Effector memory CD8-positive, alpha-beta T cell (primary cell): ENCODE measurements at regions not wholly inside any gene's neighbourhood (a gene's known extent, or its start where the extent isn't known, plus 50 kb on each side); places are given as distances from the start of the nearest gene placed in this dataset.

Experiments
- ATAC-seq: fragments of 150-1000 bp; cut with Tn5 transposase; replicated peaks from 2 replicates; pipeline ENCODE4 v1.10.0; 2021; ENCODE audit warnings: mild to moderate bottlenecking, moderate library complexity
- DNase-seq, 3 experiments: peaks; one replicate each; pipeline ENCODE4 v3.0.0; 2021
- H3K27ac Mint-ChIP-seq, 2 donors: one replicate each; pipeline ENCODE4 v1.8.0; 2022; ENCODE audit warnings: mild to moderate bottlenecking in 2 of 2, mixed read lengths in 2 of 2, moderate library complexity in 2 of 2
- H3K27me3 Mint-ChIP-seq, 2 donors: one replicate each; pipeline ENCODE4 v1.8.0; 2022; ENCODE audit warnings: mixed read lengths in 2 of 2
- H3K36me3 Mint-ChIP-seq: one replicate; pipeline ENCODE4 v1.8.0; 2022; ENCODE audit warnings: mild to moderate bottlenecking, moderate library complexity, mixed read lengths; ENCODE audit not compliant: insufficient read depth
- H3K4me1 Mint-ChIP-seq, 2 donors: one replicate each; pipeline ENCODE4 v1.8.0; 2022; ENCODE audit warnings: low read depth in 2 of 2, mixed read lengths in 2 of 2
- H3K4me3 Mint-ChIP-seq, 2 donors: one replicate each; pipeline ENCODE4 v1.8.0; 2022; ENCODE audit warnings: mild to moderate bottlenecking in 2 of 2, mixed read lengths in 2 of 2, moderate library complexity in 2 of 2
- H3K9me3 Mint-ChIP-seq, 2 donors: one replicate each; pipeline ENCODE4 v1.8.0; 2022; ENCODE audit warnings: mixed read lengths in 2 of 2

- DNase-seq = no peak
- H3K4me3 Mint-ChIP-seq = no peak overlapping the region
- H3K27ac Mint-ChIP-seq = no peak overlapping the region
- peaks cover 0 to 3% of the 10 kb centered on the region in 2 donors for H3K9me3 Mint-ChIP-seq
- H3K36me3 Mint-ChIP-seq = no peaks in the 10 kb centered on the region
- H3K4me1 Mint-ChIP-seq = no peaks in the 10 kb centered on the region
- ATAC-seq = no peak
- no peaks in the 10 kb centered on the region for H3K27me3 Mint-ChIP-seq
Observed at GRCh38 chr4:107261241-107261874, 225.2 kb upstream of the DKK2 start.

- ATAC-seq (no peak), DNase-seq (no peak)
- H3K36me3 Mint-ChIP-seq = no peaks in the 10 kb centered on the region
- no peaks in the 10 kb centered on the region for H3K27me3 Mint-ChIP-seq
- H3K9me3 Mint-ChIP-seq = no peaks in the 10 kb centered on the region
- H3K27ac Mint-ChIP-seq = no peak overlapping the region
- no peak overlapping the region for H3K4me3 Mint-ChIP-seq
- H3K4me1 Mint-ChIP-seq = no peaks in the 10 kb centered on the region
Observed at GRCh38 chr4:107258359-107258758, 222.2 kb upstream of the DKK2 start.

DNA sequence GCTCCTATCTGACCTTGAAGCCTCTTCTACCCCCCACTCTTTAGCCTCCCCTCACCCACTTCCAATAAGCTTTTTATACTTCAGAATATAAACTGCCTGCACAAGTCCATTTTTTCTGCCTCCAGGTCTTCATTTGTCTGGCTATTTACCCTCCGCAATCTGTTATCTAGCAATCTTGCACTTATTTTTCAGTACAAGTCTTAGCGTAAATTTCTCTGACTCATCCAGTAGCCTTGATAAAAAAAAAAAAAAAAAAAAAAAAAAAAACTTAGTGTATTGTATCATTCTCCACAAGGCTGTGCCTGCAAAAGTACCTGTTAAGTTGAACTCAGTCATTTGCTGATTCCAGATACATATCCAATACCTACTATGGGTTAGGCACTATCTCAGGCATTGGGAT lies 219.5 kb upstream of the DKK2 start:
- no peaks in the 10 kb centered on the region for H3K9me3 Mint-ChIP-seq
- DNase-seq (no peak), ATAC-seq (no peak)
- H3K36me3 Mint-ChIP-seq = no peaks in the 10 kb centered on the region
- no peak overlapping the region for H3K4me3 Mint-ChIP-seq
- no peak overlapping the region for H3K27ac Mint-ChIP-seq
- H3K27me3 Mint-ChIP-seq = no peaks in the 10 kb centered on the region
- H3K4me1 Mint-ChIP-seq = no peaks in the 10 kb centered on the region

GRCh38 chr4:107255114-107255513 lies 219.0 kb upstream of the DKK2 start:
- no peak overlapping the region for H3K27ac Mint-ChIP-seq
- no peaks in the 10 kb centered on the region for H3K36me3 Mint-ChIP-seq
- no peak for DNase-seq
- no peaks in the 10 kb centered on the region for H3K9me3 Mint-ChIP-seq
- no peak for ATAC-seq
- H3K27me3 Mint-ChIP-seq = no peaks in the 10 kb centered on the region
- H3K4me3 Mint-ChIP-seq = no peak overlapping the region
- no peaks in the 10 kb centered on the region for H3K4me1 Mint-ChIP-seq

GRCh38 chr4:107253579-107254068 lies 217.5 kb upstream of the DKK2 start:
- Mint-ChIP-seq H3K27ac (no peak overlapping the region), H3K9me3 (peaks cover 4 to 7% of the 10 kb centered on the region in 2 donors), H3K27me3 (no peaks in the 10 kb centered on the region), H3K4me3 (no peak overlapping the region), H3K36me3 (no peaks in the 10 kb centered on the region), H3K4me1 (no peaks in the 10 kb centered on the region)
- DNase-seq (no peak), ATAC-seq (no peak)

GRCh38 chr4:107253090-107253489 lies 217.0 kb upstream of the DKK2 start:
- Mint-ChIP-seq H3K27me3 (no peaks in the 10 kb centered on the region), H3K27ac (no peak overlapping the region), H3K36me3 (no peaks in the 10 kb centered on the region), H3K4me1 (no peaks in the 10 kb centered on the region), H3K9me3 (peaks cover 4 to 8% of the 10 kb centered on the region in 2 donors), H3K4me3 (no peak overlapping the region)
- no peak for ATAC-seq
- DNase-seq = no peak

- Mint-ChIP-seq H3K27ac (no peak overlapping the region), H3K9me3 (peaks cover 4 to 8% of the 10 kb centered on the region in 2 donors), H3K4me1 (no peaks in the 10 kb centered on the region), H3K27me3 (no peaks in the 10 kb centered on the region), H3K36me3 (no peaks in the 10 kb centered on the region), H3K4me3 (no peak overlapping the region)
- DNase-seq (no peak), ATAC-seq (no peak)
Observed at GRCh38 chr4:107252571-107252970, 216.5 kb upstream of the DKK2 start.

- Mint-ChIP-seq H3K4me1 (no peaks in the 10 kb centered on the region), H3K4me3 (no peak overlapping the region)
Observed at GRCh38 chr4:107248571-107248970, 212.5 kb upstream of the DKK2 start.

DNA sequence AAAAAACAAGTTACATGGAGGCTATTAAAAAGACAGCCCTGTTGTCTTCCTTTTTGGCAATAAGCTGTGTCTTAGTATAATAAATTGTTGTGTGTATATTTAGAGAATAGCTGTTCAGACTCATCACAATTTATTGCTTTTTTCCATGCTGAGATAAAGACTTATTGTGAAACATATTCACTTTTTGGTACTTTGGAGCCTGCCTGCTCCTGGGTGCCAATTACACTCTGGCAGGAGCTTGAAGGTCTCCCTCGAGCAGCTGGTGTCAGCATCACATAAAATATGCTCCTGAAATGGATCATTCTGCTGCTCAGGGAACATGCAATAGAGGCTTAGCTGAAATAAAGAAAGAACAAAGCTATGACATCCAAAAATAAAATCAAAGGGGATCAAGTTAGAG lies 211.6 kb upstream of the DKK2 start:
- H3K36me3 Mint-ChIP-seq = no peaks in the 10 kb centered on the region
- DNase-seq (no peak), ATAC-seq (no peak)
- H3K9me3 Mint-ChIP-seq = peaks cover 4 to 14% of the 10 kb centered on the region in 2 donors
- H3K4me1 Mint-ChIP-seq = no peaks in the 10 kb centered on the region
- no peaks in the 10 kb centered on the region for H3K27me3 Mint-ChIP-seq
- H3K27ac Mint-ChIP-seq = no peak overlapping the region
- no peak overlapping the region for H3K4me3 Mint-ChIP-seq

More at GRCh38 chr4:107248571-107248970, 212.5 kb upstream of the DKK2 start:
- peaks cover 4 to 8% of the 10 kb centered on the region in 2 donors for H3K9me3 Mint-ChIP-seq
- H3K36me3 Mint-ChIP-seq = no peaks in the 10 kb centered on the region
- ATAC-seq = no peak
- no peaks in the 10 kb centered on the region for H3K27me3 Mint-ChIP-seq
- DNase-seq = no peak
- H3K27ac Mint-ChIP-seq = no peak overlapping the region

DNA sequence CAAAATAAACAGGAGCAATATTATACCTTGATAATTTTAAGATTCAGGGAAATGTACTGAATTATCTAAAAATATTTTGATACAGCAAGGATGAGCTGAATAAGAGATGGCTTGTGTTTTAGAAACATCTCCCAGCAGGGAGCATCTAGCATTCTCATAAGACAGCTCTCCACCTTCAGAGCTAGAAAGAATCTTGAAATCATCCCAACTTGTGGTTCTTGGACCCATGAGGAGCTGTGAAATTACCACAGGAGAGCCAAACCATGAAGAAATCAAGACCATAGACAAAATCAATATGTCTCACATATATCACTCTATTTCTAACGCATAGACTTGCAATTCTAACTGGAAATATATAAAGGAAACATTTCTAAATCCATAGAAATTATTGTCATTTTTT lies 210.6 kb upstream of the DKK2 start:
- ATAC-seq = no peak
- H3K36me3 Mint-ChIP-seq = no peaks in the 10 kb centered on the region
- DNase-seq = no peak
- H3K9me3 Mint-ChIP-seq = peaks cover 4 to 14% of the 10 kb centered on the region in 2 donors
- no peak overlapping the region for H3K27ac Mint-ChIP-seq
- no peak overlapping the region for H3K4me3 Mint-ChIP-seq
- H3K4me1 Mint-ChIP-seq = no peaks in the 10 kb centered on the region
- H3K27me3 Mint-ChIP-seq = no peaks in the 10 kb centered on the region

- H3K27me3 Mint-ChIP-seq = no peaks in the 10 kb centered on the region
- no peak for DNase-seq
Observed at GRCh38 chr4:107243141-107243781, 207.1 kb upstream of the DKK2 start.

DNA sequence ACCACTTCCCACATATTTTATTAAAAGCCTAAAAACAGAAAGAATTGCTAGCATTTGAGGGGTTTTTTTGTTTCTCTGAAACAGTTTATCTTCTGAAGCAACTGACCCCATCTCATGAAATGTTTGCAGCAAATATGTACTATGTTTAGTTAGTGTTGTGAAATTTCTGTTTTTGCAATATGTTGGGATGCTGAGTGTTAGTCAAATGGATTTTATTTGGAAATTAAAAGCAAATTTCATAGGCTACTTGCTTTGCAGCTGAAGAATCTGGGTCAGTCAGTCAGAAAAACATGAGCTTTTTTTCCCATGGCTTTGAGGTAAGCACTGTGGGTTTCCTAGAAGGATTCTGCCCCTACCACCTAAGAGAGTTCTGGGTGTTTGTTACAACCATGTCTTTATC lies 184.9 kb upstream of the DKK2 start:
- Mint-ChIP-seq H3K36me3 (no peaks in the 10 kb centered on the region), H3K4me3 (no peak overlapping the region), H3K4me1 (no peaks in the 10 kb centered on the region), H3K27ac (no peak overlapping the region), H3K9me3 (no peaks in the 10 kb centered on the region), H3K27me3 (no peaks in the 10 kb centered on the region)
- no peak for ATAC-seq
- DNase-seq = no peak

More at GRCh38 chr4:107243141-107243781, 207.1 kb upstream of the DKK2 start:
- Mint-ChIP-seq H3K9me3 (peaks cover 0 to 7% of the 10 kb centered on the region in 2 donors), H3K4me1 (no peaks in the 10 kb centered on the region), H3K36me3 (no peaks in the 10 kb centered on the region), H3K27ac (no peak overlapping the region), H3K4me3 (no peak overlapping the region)
- ATAC-seq = no peak

DNA sequence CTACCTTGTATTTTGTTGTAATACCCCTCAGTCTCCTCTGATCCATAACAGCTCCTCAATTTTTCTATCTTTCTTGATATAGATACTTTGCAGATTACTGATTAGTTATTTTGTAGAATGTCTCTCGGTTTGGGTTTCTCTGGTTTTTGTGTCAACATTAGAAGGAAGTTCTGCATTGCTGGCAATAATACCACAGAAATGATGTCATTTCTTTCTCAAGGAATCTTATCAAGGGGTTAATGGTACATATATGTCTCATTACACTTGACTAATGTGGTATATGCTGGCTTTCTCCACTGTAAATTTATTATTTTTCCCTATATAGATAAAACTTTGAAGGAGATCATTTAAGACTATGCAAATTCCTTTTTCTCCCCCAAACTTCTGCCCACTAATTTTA lies 183.6 kb upstream of the DKK2 start:
- no peak for DNase-seq
- H3K36me3 Mint-ChIP-seq = no peaks in the 10 kb centered on the region
- no peaks in the 10 kb centered on the region for H3K27me3 Mint-ChIP-seq
- H3K4me3 Mint-ChIP-seq = no peak overlapping the region
- H3K27ac Mint-ChIP-seq = no peak overlapping the region
- no peaks in the 10 kb centered on the region for H3K4me1 Mint-ChIP-seq
- ATAC-seq = no peak
- no peaks in the 10 kb centered on the region for H3K9me3 Mint-ChIP-seq

DNA sequence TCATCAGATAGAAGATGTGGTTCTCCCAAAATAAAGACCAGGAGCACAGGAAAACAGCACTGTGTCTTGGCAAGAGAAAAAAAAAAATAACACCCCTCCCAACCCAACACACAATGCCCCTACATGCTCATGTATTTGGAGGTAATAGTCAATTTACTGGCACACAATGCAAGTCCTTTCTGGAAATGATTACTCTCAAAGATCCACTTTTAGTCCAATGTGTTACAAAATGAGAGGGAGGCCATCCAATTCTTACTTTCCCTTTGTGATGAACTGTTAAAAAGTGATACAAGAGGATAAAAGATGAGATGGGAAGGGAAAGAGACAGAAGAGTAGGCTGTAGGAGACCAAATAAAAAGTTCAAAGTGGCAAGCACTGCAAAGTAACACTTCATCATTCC lies 180.3 kb upstream of the DKK2 start:
- H3K9me3 Mint-ChIP-seq = peaks cover 0 to under 1% of the 10 kb centered on the region in 2 donors
- H3K27me3 Mint-ChIP-seq = no peaks in the 10 kb centered on the region
- H3K27ac Mint-ChIP-seq = no peak overlapping the region
- H3K36me3 Mint-ChIP-seq = no peaks in the 10 kb centered on the region
- no peaks in the 10 kb centered on the region for H3K4me1 Mint-ChIP-seq
- no peak overlapping the region for H3K4me3 Mint-ChIP-seq
- ATAC-seq (no peak), DNase-seq (no peak)
